HepG2 (cell line): ENCODE measurements at regions not wholly inside any gene's neighbourhood (a gene's known extent, or its start where the extent isn't known, plus 50 kb on each side); places are given as distances from the start of the nearest gene placed in this dataset.
"Not testable (repeated sequence)": the region's sequence is repeated elsewhere in the genome, so short reads cannot be mapped to it uniquely, and the experiment has no call there.

Source experiments
- ELF4 ChIP-seq: sonication (generic); formaldehyde crosslinking; IDR thresholded peaks from 2 replicates; pipeline ENCODE4 v1.5.0; 2020; ENCODE audit warnings: missing genetic modification reagents, mild to moderate bottlenecking, moderate library complexity, borderline replicate concordance
- POLR2AphosphoS5 ChIP-seq: IDR thresholded peaks from 2 replicates; pipeline ENCODE4 v1.6.1; 2012; ENCODE audit warnings: low read depth, low read length
- SETDB1 ChIP-seq: sonication (generic); formaldehyde crosslinking; IDR thresholded peaks from 2 replicates; pipeline ENCODE4 v1.5.1; 2020; ENCODE audit warnings: missing genetic modification reagents, mild to moderate bottlenecking, borderline replicate concordance
- ZNF572 ChIP-seq: sonication (generic); formaldehyde crosslinking; IDR thresholded peaks from 2 replicates; pipeline ENCODE4 v1.5.1; 2020; ENCODE audit warnings: mild to moderate bottlenecking, missing genetic modification reagents

DNA sequence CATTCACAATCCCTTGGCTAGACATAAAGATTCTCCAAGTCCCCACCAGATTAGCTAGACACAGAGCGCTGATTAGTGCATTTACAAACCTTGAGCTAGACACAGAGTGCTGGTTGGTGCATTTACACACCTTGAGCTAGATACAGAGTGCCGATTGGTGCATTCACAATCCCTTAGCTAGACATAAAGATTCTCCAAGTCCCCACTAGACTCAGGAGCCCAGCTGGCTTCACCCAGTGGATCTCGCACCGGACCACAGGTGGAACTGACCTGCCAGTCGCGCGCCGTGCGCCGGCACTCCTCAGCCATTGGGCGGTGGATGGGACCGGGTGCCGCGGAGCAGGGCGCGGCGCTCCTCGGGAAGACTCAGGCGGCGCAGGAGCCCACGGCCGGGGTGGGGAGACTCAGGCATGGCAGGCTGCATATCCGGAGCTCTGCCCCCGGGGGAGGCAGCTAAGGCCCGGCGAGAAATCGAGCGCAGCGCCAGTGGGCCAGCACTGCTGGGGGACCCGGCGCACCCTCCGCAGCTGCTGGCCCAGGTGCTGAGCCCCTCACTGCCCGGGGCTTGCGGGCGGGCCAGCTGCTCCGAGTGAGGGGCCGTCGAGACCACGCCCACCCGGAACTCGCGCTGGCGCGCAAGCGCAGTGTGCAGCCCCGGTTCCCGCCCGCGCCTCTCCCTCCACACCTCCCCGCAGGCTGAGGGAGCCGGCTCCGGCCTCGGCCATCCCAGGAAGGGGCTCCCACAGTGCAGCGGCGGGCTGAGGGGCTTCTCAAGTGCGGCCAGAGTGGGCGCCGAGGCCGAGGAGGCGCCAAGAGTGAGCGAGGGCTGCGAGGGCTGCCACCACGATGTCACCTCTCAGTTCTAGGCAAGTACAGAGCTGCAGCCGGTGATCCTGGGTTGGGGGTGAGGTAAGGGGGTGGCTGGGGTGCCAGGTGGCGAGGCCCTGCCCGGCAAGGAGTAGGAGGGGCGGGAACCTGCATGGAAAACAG, 773.7 kb upstream of the CITED2 start:
- not testable (repeated sequence) for TF ChIP-seq SETDB1 (CRISPR knock-in tag); POLR2AphosphoS5; ELF4 (CRISPR knock-in tag); ZNF572 (CRISPR knock-in tag)
